ENCODE measurements at regions not wholly inside any gene's neighbourhood (a gene's known extent, or its start where the extent isn't known, plus 50 kb on each side); places are given as distances from the start of the nearest gene placed in this dataset.

DNA sequence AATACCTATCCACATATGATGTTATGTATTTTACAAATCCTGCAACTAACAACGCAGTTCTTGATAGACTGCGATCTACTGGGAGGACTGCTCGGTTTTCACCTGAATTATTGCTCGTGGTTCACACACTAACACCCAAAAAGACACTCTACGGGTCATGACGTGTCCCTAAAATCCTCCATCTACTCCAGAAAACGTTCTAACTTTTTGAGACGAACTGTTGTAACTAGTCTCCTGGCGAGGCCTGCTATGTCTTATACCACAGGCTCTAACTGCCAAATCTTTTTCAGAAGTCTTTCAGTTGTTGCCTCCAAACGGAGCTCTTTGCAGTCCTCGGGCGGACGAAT lies 108.2 kb downstream of the KCNRG start:
- Histone ChIP-seq H4K20me1 (ENCODE audit: insufficient read depth, low read length) (peaks cover 10% of the 10 kb centered on the region), H3K36me3 (ENCODE audit: insufficient read depth, low read length) (peaks cover 2% of the 10 kb centered on the region), H3K9me3 (ENCODE audit: low read depth, low read length) (no peaks in the 10 kb centered on the region), H3K27me3 (ENCODE audit: insufficient read depth, low read length) (no peaks in the 10 kb centered on the region), H3K27ac (ENCODE audit: low read depth, low read length) (peak overlapping the region; percentile 79), H3K4me3 (ENCODE audit: insufficient read depth, low read length) (peak overlapping the region; percentile 95), H2AFZ (ENCODE audit: low read length) (peak overlapping the region; percentile 3), H3K4me2 (ENCODE audit: insufficient read depth, low read length) (peak overlapping the region; percentile 88), H3K4me1 (ENCODE audit: insufficient read depth, low read length) (peaks cover 10% of the 10 kb centered on the region), H3K79me2 (ENCODE audit: insufficient read depth, low read length) (peaks cover 70% of the 10 kb centered on the region)
- DNase-seq (ENCODE audit: insufficient read length, low spot score, missing footprints): no peak
- TF ChIP-seq, protein P1, sequence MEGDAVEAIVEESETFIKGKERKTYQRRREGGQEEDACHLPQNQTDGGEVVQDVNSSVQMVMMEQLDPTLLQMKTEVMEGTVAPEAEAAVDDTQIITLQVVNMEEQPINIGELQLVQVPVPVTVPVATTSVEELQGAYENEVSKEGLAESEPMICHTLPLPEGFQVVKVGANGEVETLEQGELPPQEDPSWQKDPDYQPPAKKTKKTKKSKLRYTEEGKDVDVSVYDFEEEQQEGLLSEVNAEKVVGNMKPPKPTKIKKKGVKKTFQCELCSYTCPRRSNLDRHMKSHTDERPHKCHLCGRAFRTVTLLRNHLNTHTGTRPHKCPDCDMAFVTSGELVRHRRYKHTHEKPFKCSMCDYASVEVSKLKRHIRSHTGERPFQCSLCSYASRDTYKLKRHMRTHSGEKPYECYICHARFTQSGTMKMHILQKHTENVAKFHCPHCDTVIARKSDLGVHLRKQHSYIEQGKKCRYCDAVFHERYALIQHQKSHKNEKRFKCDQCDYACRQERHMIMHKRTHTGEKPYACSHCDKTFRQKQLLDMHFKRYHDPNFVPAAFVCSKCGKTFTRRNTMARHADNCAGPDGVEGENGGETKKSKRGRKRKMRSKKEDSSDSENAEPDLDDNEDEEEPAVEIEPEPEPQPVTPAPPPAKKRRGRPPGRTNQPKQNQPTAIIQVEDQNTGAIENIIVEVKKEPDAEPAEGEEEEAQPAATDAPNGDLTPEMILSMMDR (IDR thresholded peaks at IDR 0.05; ENCODE audit: extremely low read depth, low read depth, low read length): no peak

DNA sequence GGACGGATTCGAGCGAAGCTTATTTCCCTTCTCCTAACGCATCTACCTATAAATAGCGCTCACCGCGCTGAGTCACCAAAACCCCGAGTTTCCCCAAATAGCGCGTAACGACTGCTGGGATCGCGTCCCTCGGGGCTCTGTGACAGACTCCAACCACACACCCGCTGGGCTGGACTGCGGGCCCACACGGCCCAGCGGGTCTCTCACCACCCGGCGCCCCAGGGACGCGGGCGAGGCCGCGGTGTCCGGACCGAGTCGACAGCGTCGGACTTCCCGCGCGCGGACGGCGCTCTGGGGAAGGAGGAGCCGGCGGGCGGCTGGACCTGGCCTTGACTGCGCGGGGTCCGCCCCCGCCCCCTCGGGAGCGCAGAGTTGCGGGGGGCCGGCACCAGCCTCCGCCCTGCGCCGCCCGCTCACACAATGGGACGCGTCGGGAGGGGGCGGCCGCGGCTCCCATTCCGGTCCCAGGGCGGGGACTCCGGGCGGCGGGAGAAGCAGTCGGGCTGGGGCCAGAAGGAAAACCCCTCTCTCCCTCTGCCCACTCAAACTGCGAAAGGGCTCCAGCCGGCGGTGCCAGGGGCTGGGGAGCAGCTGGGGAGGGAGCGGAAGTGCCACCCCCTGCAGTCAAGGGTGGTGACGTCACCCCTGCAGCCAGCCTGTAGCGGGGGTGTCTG lies 108.8 kb downstream of the KCNRG start:
- Histone ChIP-seq H3K79me2 (ENCODE audit: insufficient read depth, low read length) (peaks cover 66% of the 10 kb centered on the region), H2AFZ (ENCODE audit: low read length) (peak overlapping the region; percentile 3), H3K27me3 (ENCODE audit: insufficient read depth, low read length) (no peaks in the 10 kb centered on the region), H3K4me3 (ENCODE audit: insufficient read depth, low read length) (peak overlapping the region; percentile 95), H4K20me1 (ENCODE audit: insufficient read depth, low read length) (peaks cover 10% of the 10 kb centered on the region), H3K27ac (ENCODE audit: low read depth, low read length) (peak overlapping the region; percentile 79), H3K4me2 (ENCODE audit: insufficient read depth, low read length) (peak overlapping the region; percentile 88), H3K36me3 (ENCODE audit: insufficient read depth, low read length) (peaks cover 2% of the 10 kb centered on the region), H3K4me1 (ENCODE audit: insufficient read depth, low read length) (peaks cover 10% of the 10 kb centered on the region), H3K9me3 (ENCODE audit: low read depth, low read length) (no peaks in the 10 kb centered on the region)
- TF ChIP-seq, protein P1 (IDR thresholded peaks at IDR 0.05; ENCODE audit: extremely low read depth, low read depth, low read length): no peak
- peak; percentile 100 for DNase-seq (ENCODE audit: insufficient read length, low spot score, missing footprints)

DNA sequence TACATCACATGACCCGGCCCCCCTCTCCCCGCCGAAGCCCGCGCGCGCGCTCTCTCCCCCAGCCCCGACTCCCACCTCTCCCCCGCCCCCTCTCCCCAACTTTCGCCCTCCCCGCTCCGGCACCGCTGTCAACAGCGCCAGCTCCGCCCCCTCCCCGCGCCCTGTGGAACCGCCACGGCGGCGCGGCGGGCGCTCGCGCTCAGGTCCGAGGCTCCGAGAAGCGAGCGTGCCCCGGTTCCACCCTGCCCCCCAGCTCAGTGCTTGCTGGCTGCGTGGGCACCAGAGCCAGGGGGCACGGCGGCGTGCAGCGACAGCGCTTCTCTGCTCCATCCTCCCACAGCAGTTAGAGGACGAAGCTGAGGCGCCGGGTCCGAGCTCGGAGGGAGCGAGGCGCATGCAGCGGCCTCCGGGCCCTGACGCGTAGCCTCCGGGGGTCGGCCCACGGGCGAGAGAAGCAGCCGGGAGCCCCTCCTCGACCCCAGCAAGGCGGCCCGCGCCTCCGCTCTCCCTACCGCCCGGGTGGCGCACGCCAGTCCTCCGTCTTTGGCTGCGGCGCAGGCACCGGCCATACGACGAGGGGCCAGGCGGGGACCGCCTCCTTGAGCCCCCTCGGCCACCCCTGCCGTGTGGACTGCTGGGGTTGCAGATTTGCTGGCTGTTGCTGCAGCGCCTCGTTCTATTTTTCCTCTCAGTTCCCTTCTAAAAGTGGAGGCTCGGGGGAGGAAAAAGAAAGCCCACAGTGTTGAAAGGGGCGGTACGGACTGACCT lies 109.5 kb downstream of the KCNRG start:
- peak; percentile 92 for DNase-seq (ENCODE audit: insufficient read length, low spot score, missing footprints)
- TF ChIP-seq, protein P1 (IDR thresholded peaks at IDR 0.05; ENCODE audit: extremely low read depth, low read depth, low read length): no peak
- peaks cover 2% of the 10 kb centered on the region for H3K36me3 ChIP-seq (ENCODE audit: insufficient read depth, low read length)
- H3K27ac ChIP-seq (ENCODE audit: low read depth, low read length): peak overlapping the region; percentile 93
- H3K79me2 ChIP-seq (ENCODE audit: insufficient read depth, low read length): peaks cover 61% of the 10 kb centered on the region
- H3K27me3 ChIP-seq (ENCODE audit: insufficient read depth, low read length): no peaks in the 10 kb centered on the region
- H3K4me1 ChIP-seq (ENCODE audit: insufficient read depth, low read length): peaks cover 14% of the 10 kb centered on the region
- peak overlapping the region; percentile 95 for H3K4me3 ChIP-seq (ENCODE audit: insufficient read depth, low read length)
- peak overlapping the region; percentile 20 for H2AFZ ChIP-seq (ENCODE audit: low read length)
- H4K20me1 ChIP-seq (ENCODE audit: insufficient read depth, low read length): peaks cover 10% of the 10 kb centered on the region
- H3K4me2 ChIP-seq (ENCODE audit: insufficient read depth, low read length): peak overlapping the region; percentile 80
- no peaks in the 10 kb centered on the region for H3K9me3 ChIP-seq (ENCODE audit: low read depth, low read length)

DNA sequence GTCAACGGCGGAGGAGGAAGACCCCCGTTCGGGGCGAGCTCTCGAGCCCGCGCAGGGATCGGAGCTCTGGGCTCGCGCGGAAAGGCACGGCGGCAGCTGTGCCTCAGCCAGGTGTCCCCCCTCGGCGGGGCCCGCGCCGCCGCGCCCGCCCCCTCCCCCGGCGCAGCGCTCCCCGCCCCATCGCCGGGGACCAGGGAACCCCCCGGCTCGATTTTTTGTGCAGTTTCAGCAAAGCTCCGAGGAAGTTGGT lies 110.0 kb downstream of the KCNRG start:
- TF ChIP-seq, protein P1 (IDR thresholded peaks at IDR 0.05; ENCODE audit: extremely low read depth, low read depth, low read length): no peak
- peak overlapping the region; percentile 20 for H2AFZ ChIP-seq (ENCODE audit: low read length)

More for the DNA sequence above, 110.0 kb downstream of the KCNRG start:
- peak overlapping the region; percentile 95 for H3K4me3 ChIP-seq (ENCODE audit: insufficient read depth, low read length)
- H4K20me1 ChIP-seq (ENCODE audit: insufficient read depth, low read length): peaks cover 10% of the 10 kb centered on the region
- no peaks in the 10 kb centered on the region for H3K9me3 ChIP-seq (ENCODE audit: low read depth, low read length)
- DNase-seq (ENCODE audit: insufficient read length, low spot score, missing footprints): no peak
- no peaks in the 10 kb centered on the region for H3K27me3 ChIP-seq (ENCODE audit: insufficient read depth, low read length)
- H3K36me3 ChIP-seq (ENCODE audit: insufficient read depth, low read length): peaks cover 2% of the 10 kb centered on the region
- peak overlapping the region; percentile 80 for H3K4me2 ChIP-seq (ENCODE audit: insufficient read depth, low read length)
- H3K79me2 ChIP-seq (ENCODE audit: insufficient read depth, low read length): peaks cover 56% of the 10 kb centered on the region
- peaks cover 13% of the 10 kb centered on the region for H3K4me1 ChIP-seq (ENCODE audit: insufficient read depth, low read length)
- peak overlapping the region; percentile 93 for H3K27ac ChIP-seq (ENCODE audit: low read depth, low read length)

Measured in osteoblast (primary cell).